ENCODE measurements at regions not wholly inside any gene's neighbourhood (a gene's known extent, or its start where the extent isn't known, plus 50 kb on each side); places are given as distances from the start of the nearest gene placed in this dataset.

DNA sequence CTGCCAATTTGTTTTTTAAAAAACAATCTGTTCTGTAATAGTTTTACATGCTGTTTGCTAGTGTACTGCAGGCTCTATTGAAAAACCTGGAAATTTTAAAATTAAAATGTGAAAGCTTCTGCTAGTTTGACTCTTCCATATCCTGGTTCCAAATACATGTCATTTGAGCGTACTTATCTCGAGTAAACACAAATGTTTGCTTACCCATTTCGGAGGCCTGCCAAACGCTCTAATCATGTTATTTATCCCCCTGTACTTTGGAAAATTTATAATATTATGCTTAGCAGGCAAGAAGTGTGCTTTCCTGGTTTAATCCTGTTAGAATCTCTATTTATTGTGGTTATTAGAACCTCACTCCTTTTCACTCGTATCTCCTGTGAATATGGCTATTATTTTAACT is 476.8 kb upstream of the CYLC2 start:
- Histone ChIP-seq H3K4me1 (no peaks in the 10 kb centered on the region), H3K27ac (no peak overlapping the region), H3K9me3 (no peaks in the 10 kb centered on the region), H3K36me3 (no peaks in the 10 kb centered on the region), H3K4me3 (no peak overlapping the region), H3K27me3 (no peaks in the 10 kb centered on the region)
- TF ChIP-seq POLR2AphosphoS5 (IDR thresholded peaks at IDR 0.05) (no peak), EP300 (IDR thresholded peaks at IDR 0.05) (no peak), POLR2A (IDR thresholded peaks at IDR 0.05) (no peak)
- TF ChIP-seq, protein P1, sequence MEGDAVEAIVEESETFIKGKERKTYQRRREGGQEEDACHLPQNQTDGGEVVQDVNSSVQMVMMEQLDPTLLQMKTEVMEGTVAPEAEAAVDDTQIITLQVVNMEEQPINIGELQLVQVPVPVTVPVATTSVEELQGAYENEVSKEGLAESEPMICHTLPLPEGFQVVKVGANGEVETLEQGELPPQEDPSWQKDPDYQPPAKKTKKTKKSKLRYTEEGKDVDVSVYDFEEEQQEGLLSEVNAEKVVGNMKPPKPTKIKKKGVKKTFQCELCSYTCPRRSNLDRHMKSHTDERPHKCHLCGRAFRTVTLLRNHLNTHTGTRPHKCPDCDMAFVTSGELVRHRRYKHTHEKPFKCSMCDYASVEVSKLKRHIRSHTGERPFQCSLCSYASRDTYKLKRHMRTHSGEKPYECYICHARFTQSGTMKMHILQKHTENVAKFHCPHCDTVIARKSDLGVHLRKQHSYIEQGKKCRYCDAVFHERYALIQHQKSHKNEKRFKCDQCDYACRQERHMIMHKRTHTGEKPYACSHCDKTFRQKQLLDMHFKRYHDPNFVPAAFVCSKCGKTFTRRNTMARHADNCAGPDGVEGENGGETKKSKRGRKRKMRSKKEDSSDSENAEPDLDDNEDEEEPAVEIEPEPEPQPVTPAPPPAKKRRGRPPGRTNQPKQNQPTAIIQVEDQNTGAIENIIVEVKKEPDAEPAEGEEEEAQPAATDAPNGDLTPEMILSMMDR (IDR thresholded peaks at IDR 0.05): no peak
- no peak for DNase-seq (ENCODE audit: low spot score in 2 of 2)
- WGBS: 85% methylated on average over 5 of the region's 5 CpGs

GRCh38 chr9:102514541-102514940 is 480.6 kb upstream of the CYLC2 start:
- no peak overlapping the region for H3K27ac ChIP-seq
- no peaks in the 10 kb centered on the region for H3K27me3 ChIP-seq
- H3K9me3 ChIP-seq: no peaks in the 10 kb centered on the region
- no peaks in the 10 kb centered on the region for H3K36me3 ChIP-seq
- H3K4me1 ChIP-seq: no peaks in the 10 kb centered on the region
- no peak for TF ChIP-seq EP300 (IDR thresholded peaks at IDR 0.05)
- TF ChIP-seq POLR2AphosphoS5 (IDR thresholded peaks at IDR 0.05): no peak
- TF ChIP-seq, protein P1 (IDR thresholded peaks at IDR 0.05): no peak
- TF ChIP-seq POLR2A (IDR thresholded peaks at IDR 0.05): no peak
- DNase-seq (ENCODE audit: low spot score in 2 of 2): no peak
- H3K4me3 ChIP-seq: no peak overlapping the region
- 83% methylated on average over 9 of the region's 9 CpGs for WGBS

GRCh38 chr9:102507044-102507687 is 488.0 kb upstream of the CYLC2 start:
- H3K27ac ChIP-seq: no peak overlapping the region
- 67% methylated on average over 2 of the region's 2 CpGs for WGBS
- no peaks in the 10 kb centered on the region for H3K27me3 ChIP-seq

GRCh38 chr9:102506406-102506805 is 488.7 kb upstream of the CYLC2 start:
- no peaks in the 10 kb centered on the region for H3K9me3 ChIP-seq
- no peaks in the 10 kb centered on the region for H3K27me3 ChIP-seq
- no peak for DNase-seq (ENCODE audit: low spot score in 2 of 2)
- H3K4me1 ChIP-seq: no peaks in the 10 kb centered on the region
- H3K36me3 ChIP-seq: no peaks in the 10 kb centered on the region
- H3K4me3 ChIP-seq: no peak overlapping the region
- H3K27ac ChIP-seq: no peak overlapping the region
- 36% methylated on average over 1 of the region's 1 CpG for WGBS
- TF ChIP-seq EP300 (IDR thresholded peaks at IDR 0.05) (no peak), POLR2AphosphoS5 (IDR thresholded peaks at IDR 0.05) (no peak), POLR2A (IDR thresholded peaks at IDR 0.05) (no peak)
- TF ChIP-seq, protein P1 (IDR thresholded peaks at IDR 0.05): no peak

More at GRCh38 chr9:102507044-102507687, 488.0 kb upstream of the CYLC2 start:
- no peak for DNase-seq (ENCODE audit: low spot score in 2 of 2)
- TF ChIP-seq, protein P1 (IDR thresholded peaks at IDR 0.05): no peak
- TF ChIP-seq POLR2AphosphoS5 (IDR thresholded peaks at IDR 0.05) (no peak), EP300 (IDR thresholded peaks at IDR 0.05) (no peak), POLR2A (IDR thresholded peaks at IDR 0.05) (no peak)
- Histone ChIP-seq H3K36me3 (no peaks in the 10 kb centered on the region), H3K4me1 (no peaks in the 10 kb centered on the region), H3K9me3 (no peaks in the 10 kb centered on the region), H3K4me3 (no peak overlapping the region)

- H3K27me3 ChIP-seq: no peaks in the 10 kb centered on the region
- no peaks in the 10 kb centered on the region for H3K9me3 ChIP-seq
- no peak overlapping the region for H3K27ac ChIP-seq
- H3K4me3 ChIP-seq: no peak overlapping the region
- TF ChIP-seq EP300 (IDR thresholded peaks at IDR 0.05): no peak
- TF ChIP-seq POLR2A (IDR thresholded peaks at IDR 0.05): no peak
- TF ChIP-seq, protein P1 (IDR thresholded peaks at IDR 0.05): no peak
- no peak for TF ChIP-seq POLR2AphosphoS5 (IDR thresholded peaks at IDR 0.05)
- DNase-seq (ENCODE audit: low spot score in 2 of 2): no peak
- 50% methylated on average over 1 of the region's 1 CpG for WGBS
- no peaks in the 10 kb centered on the region for H3K36me3 ChIP-seq
- H3K4me1 ChIP-seq: no peaks in the 10 kb centered on the region
Measured at GRCh38 chr9:102499468-102499867, 495.7 kb upstream of the CYLC2 start.
